NCI-H2227 (cell line): ENCODE measurements at regions not wholly inside any gene's neighbourhood (a gene's known extent, or its start where the extent isn't known, plus 50 kb on each side); places are given as distances from the start of the nearest gene placed in this dataset.

ENCODE experiments used
- DNase-seq: peaks from one replicate; lab custom pipeline; 2025; ENCODE audit not compliant: unreplicated experiment; lab: John Stamatoyannopoulos, UW

GRCh38 chr4:138927072-138927471, 88.5 kb upstream of the NOCT start:
- no peak for DNase-seq

- DNase-seq = no peak
Observed at GRCh38 chr4:138925495-138925894, 90.1 kb upstream of the NOCT start.

GRCh38 chr4:138919094-138919936, 96.3 kb upstream of the NOCT start:
- DNase-seq = peak; percentile 86

GRCh38 chr4:138918169-138918869, 97.3 kb upstream of the NOCT start:
- DNase-seq = no peak

- no peak for DNase-seq
Observed at GRCh38 chr4:138916763-138917162, 98.8 kb upstream of the NOCT start.

- no peak for DNase-seq
Observed at GRCh38 chr4:138915756-138916155, 99.8 kb upstream of the NOCT start.

GRCh38 chr4:138912704-138913340, 102.8 kb upstream of the NOCT start:
- no peak for DNase-seq

- DNase-seq = peak; percentile 29
Observed at GRCh38 chr4:138911909-138912703, 103.5 kb upstream of the NOCT start.

GRCh38 chr4:138910914-138911336, 104.7 kb upstream of the NOCT start:
- peak; percentile 72 for DNase-seq

- peak; percentile 65 for DNase-seq
Observed at GRCh38 chr4:138910195-138910913, 105.2 kb upstream of the NOCT start.

- DNase-seq = peak; percentile 9
Observed at GRCh38 chr4:138909587-138909986, 106.0 kb upstream of the NOCT start.

- DNase-seq = no peak
Observed at GRCh38 chr4:138908134-138908533, 107.4 kb upstream of the NOCT start.

- DNase-seq = no peak
Observed at GRCh38 chr4:138907174-138907573, 108.4 kb upstream of the NOCT start.

- no peak for DNase-seq
Observed at GRCh38 chr4:138904793-138905192, 110.8 kb upstream of the NOCT start.

- DNase-seq = no peak
Observed at GRCh38 chr4:138903185-138903584, 112.4 kb upstream of the NOCT start.

- DNase-seq = no peak
Observed at GRCh38 chr4:138902705-138903104, 112.9 kb upstream of the NOCT start.

GRCh38 chr4:138901177-138901576, 114.4 kb upstream of the NOCT start:
- DNase-seq = no peak

- no peak for DNase-seq
Observed at GRCh38 chr4:138899999-138900398, 115.6 kb upstream of the NOCT start.

GRCh38 chr4:138898282-138898681, 117.3 kb upstream of the NOCT start:
- no peak for DNase-seq

GRCh38 chr4:138897811-138898226, 117.8 kb upstream of the NOCT start:
- DNase-seq = no peak
